H1 (cell line): ENCODE measurements at regions not wholly inside any gene's neighbourhood (a gene's known extent, or its start where the extent isn't known, plus 50 kb on each side); places are given as distances from the start of the nearest gene placed in this dataset.

Source experiments
- CBX5 ChIP-seq: fragments of 300-800, 300-1000 bp; sonication (generic); IDR thresholded peaks from 2 replicates; pipeline ENCODE4 v1.7.1; 2016; ENCODE audit warnings: antibody characterized with exemption, low read length, low read depth
- CTCF ChIP-seq, 3 experiments: IDR thresholded peaks; 1 replicate in 2 of 3; 2 replicates in 1 of 3; pipeline versions ENCODE4 v1.5.1 to v1.6.1; 2011; ENCODE audit warnings: low read length in 3 of 3, mild to moderate bottlenecking in 3 of 3, inconsistent platforms in 2 of 3, low read depth in 1 of 3, moderate library complexity in 1 of 3; ENCODE audit not compliant: insufficient read depth in 1 of 3; ENCODE audit errors: control extremely low read depth in 1 of 3
- RAD21 ChIP-seq, 2 experiments: IDR thresholded peaks in 1 of 2; conservative IDR thresholded peaks in 1 of 2; 2 replicates each; pipeline ENCODE4 v1.6.1; 2011; ENCODE audit warnings: low read depth in 2 of 2, low read length in 2 of 2, improper control_type of control experiment in 1 of 2, inconsistent platforms in 1 of 2, mild to moderate bottlenecking in 1 of 2, moderate library complexity in 1 of 2

DNA sequence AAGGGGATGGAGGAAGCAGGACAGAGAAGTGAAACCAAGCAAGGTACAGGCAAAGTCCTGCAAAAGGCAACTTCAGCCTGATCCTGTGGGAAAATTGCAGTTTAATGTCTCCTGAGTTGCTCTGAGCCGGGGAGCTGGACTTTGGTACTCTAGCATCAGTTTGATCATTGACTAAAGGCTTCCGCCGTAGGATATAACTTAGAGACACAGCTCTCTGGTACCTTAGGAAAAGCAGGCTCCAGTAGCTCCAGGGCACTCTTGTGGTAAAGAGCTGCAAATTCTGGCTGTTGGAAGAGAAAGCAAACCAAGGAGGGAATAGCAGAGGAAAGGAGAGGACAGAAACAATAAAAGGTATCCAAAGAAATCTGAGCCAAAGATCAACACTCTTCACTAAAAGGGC, 521.1 kb downstream of the PLOD2 start (continued):
- TF ChIP-seq CTCF (IDR thresholded peaks at IDR 0.05; ENCODE audit: control extremely low read depth in 1 of 3, insufficient read depth in 1 of 3, low read depth in 1 of 3, low read length in 3 of 3) (peak in 1 of 3 experiments; percentile 7; a peak in 2 of 4 replicates), RAD21 (IDR thresholded peaks at IDR 0.05 in 1 of 2, conservative IDR thresholded peaks at IDR 0.05 in 1 of 2; ENCODE audit: low read depth in 2 of 2, low read length in 2 of 2) (peak; percentile 35 to 43; a peak in 3 of 4 replicates), CBX5 (no peak)
